NCI-H2227 (cell line): ENCODE measurements at regions not wholly inside any gene's neighbourhood (a gene's known extent, or its start where the extent isn't known, plus 50 kb on each side); places are given as distances from the start of the nearest gene placed in this dataset.
A peak's percentile ranks its signal among the peaks of the same experiment; 100 is the strongest.

ENCODE experiments used
- DNase-seq: peaks from one replicate; lab custom pipeline; 2025; ENCODE audit not compliant: unreplicated experiment; lab: John Stamatoyannopoulos, UW

DNA sequence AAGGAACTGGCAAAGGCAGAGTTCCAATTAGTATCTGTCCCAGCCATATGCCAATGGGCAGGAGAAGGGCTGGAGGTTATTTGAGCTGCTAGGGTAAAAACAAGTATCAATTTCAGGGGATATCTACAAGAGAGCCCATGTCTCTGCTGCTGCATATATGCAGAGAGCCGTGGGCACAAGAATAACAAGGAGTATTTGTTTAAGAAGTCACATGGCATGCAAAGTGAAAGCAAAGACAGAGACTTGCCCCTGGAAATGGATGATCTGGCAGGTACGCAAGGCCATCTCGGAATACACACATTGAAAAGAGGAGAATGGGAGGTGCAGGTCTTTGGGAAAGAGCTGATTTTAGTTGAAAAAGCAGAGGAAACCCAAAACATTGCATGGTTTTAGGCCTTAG lies 170.6 kb downstream of the EVA1A start:
- no peak for DNase-seq

DNA sequence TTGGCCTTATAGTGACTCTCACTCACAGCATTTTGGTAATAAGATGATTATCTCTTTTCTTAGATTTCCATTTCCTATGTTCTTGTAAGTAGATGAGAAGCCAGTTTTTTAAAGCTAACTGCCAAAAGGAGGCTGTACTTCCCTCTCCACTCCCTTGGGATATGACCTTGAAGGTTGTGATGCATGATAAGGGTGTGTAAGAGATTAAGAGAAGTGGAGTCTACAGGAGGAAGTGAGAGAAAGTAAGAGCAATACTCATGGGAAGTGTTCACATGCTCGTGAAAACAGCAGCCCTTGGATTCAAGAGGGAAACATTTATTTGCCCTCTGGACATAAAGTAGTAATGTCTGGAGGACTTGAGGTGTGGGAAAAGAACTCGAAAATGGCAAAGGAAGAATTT lies 171.5 kb downstream of the EVA1A start:
- no peak for DNase-seq

DNA sequence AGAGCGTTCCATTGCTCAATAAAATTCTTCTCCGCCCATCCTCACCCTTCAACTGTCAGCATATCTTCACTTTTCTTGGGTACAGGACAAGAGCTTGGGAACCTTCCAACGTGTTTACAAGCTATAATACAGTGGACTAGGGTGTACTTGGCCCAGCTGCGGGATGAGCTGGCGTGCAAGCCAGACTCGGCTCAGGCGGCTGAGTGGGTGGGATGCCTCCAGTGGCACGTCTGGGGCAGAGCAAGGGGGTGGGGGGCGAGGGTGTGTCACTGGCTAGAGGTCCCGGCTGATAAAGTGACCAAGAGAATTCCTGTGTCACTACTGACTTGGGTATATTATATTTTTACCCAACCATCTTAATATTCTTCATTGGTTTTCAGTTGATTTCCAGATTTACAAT lies 179.7 kb downstream of the EVA1A start:
- no peak for DNase-seq

DNA sequence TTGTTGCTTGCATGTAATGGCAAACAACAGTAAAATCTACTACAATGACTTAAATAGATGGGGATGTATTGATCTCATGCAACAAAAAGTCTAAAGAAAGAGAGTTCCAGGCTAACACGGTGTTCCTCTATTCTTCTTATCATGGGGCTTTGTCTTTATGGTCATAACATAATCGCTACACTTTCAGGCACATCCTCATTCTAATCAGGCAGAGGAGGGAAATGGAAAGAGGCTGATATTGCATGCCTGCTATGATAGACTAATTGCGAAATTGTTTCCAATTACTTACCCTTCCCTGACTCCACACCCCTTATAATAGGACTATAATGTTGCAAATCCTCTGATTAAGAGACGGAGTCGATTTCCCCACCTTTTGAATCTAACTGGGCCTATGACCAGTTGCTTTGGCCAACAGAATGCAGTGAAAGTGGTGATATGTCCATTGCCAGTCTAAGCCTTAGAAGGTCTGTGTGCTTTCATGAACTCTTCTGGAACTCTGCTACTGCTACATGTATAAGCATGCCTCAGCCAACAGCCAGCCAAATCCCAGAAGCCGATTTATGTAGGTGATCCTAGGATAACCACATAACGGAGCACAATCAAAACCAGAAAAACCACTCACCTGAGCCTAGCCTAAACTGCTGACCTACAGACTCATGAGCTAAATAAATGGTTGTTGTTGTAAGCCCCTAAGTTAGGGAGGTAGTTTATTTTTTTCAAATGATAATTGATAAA lies 180.3 kb upstream of the TACR1 start:
- no peak for DNase-seq

DNA sequence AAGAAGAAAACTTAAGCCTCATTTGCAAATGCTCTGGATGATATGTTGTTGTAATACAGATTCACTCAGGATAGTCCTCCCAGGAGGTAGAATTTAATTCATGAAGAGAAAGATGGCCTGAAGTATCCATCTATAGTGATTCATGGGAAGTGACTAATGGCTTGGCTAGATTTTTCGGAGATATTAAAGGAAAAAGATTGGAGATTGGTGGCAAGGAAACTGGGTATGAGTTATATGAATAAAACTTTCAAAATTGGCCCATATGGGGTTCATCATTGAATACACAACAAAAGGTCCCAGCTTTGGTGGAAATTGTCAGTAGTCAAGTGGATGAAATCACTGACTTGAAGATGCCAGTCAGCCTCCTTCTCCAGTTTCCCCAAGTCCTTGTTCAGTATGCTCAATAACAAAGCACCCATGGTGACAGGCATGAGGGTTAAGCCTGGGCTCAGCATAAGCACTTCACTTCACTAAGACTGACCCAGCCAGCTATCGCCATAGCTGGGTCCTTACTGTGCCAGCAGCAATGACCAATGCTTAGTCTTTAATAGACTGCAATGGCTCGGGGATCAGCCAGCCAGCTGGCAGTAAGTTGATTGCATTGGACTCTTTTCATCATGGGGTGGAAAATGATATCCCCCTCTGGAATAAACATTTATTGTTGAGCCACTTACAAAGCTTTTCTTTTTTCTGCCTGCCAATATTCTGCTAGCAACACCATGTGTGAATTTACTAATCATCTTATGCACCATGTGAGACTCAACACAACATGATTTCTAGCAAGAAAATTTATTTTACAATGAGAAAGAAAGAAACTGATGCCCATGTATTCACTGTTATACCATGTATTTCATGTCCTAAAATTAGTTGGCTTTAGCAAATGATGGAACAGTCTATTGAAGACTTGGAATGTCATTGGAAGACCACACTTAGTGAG lies 176.6 kb upstream of the TACR1 start:
- no peak for DNase-seq

DNA sequence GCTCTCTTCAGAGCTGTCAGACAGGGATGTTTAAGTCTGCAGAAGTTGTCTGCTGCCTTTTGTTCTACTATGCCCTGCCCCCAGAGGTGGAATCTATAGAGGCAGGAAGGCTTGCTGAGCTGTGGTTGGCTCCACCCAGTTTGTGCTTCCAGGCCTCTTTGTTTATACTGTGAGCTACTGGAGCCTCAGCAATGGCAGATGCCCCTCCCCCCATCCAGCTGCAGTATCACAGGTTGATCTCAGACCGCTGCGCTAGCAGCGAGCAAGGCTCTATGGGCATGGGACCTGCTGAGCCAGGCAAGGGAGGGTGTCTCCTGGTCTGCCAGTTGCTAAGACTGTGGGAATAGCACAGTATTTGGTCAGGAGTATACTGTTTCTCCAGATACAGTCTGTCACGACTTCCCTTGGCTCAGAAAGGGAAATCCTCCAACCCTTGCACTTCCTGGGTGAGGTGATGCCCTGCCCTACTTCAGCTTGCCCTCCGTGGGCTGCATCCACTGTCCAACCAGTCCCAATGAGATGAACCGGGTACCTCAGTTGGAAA lies 175.2 kb upstream of the TACR1 start:
- peak; percentile 6 for DNase-seq

DNA sequence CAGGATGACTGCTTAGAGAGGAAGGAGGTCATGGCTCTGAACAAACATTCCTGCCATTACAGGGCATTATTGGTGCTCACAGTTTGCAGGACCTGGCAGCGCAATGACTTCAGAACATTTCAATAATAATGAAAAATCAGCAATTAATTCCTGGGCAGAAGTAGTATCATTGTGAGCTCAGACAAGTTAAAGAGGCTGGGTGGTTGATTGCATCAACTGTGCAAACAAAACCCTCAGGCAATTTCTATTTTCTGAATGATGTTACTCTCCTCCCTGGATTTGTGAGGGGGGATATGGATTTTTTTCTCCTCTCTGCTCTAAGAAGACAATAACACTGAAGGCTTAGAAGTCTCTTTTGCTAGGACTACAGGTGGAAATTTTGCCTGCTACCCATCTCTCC lies 168.1 kb upstream of the TACR1 start:
- DNase-seq, result no peak

DNA sequence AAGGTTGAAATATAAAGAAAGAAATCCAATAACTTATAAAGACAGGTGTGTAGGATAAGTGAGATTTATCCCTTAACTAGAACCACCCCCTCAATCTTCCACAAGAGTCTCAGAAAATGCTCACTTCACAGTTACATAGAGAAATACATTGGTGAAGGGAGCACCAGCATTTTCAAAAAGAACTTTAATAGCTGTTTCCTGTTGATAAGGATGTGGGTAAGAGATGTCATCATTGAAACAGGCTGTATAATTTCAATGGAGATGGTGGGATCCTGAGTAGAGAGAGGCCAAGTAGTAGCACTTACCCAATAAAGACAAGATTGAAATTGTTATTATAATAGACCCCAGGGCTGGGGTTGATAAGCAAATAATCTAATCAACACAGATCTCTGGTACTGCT lies 162.2 kb upstream of the TACR1 start:
- DNase-seq, result no peak

DNA sequence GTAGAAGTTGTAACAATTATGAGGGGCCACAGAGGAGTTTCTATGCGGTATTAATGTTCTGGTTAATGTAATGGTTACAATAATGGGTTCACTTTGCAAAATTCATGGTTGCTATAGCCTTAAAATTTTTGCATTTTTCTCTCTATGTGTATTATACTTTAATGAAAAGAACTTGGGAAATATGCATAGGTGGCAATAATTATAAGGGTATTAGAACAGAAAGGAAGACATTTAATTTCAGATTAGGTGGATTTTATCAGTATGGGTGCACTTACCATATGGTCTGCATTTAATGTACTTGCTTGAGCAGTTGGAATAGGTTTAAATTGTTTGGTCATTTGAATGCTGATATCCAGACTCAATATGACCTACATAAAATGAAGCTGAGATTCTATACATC lies 161.6 kb upstream of the TACR1 start:
- DNase-seq, result no peak

DNA sequence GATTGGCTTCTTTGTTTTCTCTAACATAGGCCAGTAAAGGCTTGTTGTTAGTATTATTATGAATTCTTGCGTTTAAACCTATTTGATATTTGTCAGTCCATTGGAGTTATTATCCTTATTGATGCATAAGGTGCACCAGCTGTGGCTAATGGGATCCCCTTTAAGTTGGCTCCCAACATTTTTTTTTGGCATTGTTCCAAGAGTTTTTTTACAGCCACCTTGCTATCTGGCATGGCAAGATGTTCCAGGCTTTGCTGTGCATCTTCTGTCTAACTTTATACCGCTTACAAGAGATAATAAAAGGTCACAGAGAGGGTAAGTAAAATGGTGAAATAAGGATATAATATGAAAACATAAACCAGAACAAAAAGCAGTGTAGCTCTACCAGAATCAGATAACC lies 157.5 kb upstream of the TACR1 start:
- no peak for DNase-seq

DNA sequence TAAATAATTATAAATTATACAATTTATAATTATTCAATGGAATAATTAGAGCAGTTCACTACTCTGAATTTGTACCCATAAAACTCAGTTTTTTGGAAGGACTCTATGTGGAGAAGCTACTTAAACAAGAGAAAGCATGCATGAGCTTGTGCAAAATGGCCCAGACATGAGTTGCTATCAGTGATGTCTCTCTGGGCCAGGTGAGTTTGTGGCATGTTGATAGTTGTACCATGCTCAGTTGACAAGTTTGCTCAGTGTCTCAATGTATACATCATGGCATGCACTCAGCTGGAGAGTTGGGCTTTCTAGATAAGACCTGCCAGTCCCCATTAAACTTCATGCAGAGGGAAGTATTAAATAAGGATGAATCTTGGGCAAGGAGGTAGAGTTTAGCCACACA lies 153.8 kb upstream of the TACR1 start:
- no peak for DNase-seq

DNA sequence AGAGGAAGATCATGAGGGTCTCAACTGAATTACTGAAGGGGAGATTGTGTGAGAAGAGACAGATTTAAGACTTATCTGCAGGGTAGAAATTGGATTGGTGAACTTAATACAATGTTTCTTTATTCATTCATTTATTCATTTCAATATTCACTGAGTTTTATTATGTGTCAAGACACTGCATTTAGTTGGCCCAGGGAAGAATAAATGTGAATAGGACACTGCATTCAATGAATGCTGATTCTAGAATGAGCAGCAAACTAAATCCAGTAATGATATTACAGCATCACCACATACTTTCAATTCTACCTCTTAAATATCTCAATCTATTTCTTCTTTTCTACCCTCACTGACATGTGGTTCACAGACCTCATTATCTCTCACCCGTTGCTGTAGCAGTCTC lies 149.0 kb upstream of the TACR1 start:
- DNase-seq, result no peak

DNA sequence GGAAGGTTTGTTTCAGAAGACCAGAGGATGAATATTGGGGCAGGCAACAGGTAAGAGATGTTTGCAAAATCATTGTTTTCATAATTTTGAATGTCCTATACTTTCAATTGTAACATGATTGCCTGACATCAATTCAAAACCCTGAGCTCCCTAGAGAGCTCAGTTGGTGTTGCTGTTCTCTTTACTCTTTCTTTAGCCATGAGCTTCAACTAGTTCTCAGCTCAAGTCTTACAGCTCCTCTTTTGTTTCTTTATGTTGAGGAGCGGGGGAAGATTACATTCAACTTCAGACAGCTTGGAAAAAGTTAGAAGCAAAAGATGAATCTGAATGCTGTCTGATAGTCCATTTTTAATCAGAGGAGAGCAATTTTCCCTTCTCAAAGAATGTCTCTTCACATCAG lies 144.8 kb upstream of the TACR1 start:
- no peak for DNase-seq

DNA sequence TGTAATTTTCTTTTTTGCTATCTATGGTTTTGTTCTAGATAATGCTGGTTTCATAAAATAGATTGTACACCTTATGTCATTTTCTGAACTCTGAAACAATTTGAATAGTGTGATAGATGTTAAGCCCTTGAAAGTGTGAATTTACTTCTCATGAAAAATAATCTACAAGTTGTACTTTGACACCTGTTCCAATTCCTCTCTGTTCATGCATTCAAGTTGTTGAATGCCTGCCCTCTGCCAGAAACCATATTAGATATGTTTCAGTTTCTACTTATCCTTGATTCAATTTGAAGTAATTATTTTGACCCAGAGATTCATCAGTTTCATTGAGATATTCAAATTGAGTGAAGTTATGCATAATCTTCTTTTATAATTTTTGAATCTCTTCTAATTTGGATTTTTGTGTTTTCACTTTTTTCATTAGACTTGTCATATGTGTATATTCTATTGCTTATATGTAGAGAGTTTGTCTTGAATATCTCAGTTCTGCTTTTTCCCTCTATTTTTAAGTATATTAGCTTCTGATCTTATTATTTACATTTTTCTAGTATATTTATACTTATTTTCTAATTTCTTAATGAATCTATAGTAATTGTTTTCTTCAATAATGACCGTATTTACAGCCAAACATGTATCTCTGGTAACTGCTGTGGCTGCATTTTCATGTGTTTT lies 143.3 kb upstream of the TACR1 start:
- DNase-seq, result no peak

DNA sequence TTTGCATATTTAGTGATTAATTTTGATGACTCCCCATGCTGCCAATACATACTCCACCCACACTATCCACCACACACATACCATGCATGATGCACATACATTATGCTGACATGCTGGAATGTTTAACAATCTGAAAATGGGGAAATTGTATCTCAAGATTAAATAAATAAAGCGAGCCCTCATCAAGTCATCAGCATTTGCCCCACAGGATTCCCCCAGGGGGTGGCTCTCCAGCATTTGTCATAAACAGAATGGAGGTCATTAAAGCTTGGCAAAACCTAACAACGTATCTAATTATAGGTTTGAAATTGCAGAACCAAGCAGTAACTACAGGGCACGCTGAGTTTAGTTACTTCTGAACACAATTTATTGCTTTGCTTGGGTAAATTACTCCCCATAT lies 141.2 kb upstream of the TACR1 start:
- DNase-seq, result peak; percentile 84

DNA sequence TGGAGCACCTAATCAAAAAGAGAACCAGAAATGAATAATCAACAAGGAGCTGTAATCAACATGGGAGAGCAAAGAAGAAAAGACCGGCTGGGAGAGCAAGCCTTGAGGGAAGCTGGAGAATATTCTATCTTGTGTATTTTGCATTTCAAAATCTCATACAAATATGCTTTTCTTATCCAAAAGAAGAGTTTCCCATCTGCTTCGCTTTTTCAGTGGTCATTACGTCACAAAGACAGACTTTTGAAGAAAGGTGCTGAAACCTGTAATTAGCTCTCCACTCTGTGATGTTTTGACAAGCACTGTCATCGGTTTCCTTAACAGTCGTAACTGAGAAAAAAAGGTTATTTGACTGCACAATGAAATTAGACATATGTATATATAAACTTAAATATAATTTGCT lies 139.1 kb upstream of the TACR1 start:
- DNase-seq, result peak; percentile 25

DNA sequence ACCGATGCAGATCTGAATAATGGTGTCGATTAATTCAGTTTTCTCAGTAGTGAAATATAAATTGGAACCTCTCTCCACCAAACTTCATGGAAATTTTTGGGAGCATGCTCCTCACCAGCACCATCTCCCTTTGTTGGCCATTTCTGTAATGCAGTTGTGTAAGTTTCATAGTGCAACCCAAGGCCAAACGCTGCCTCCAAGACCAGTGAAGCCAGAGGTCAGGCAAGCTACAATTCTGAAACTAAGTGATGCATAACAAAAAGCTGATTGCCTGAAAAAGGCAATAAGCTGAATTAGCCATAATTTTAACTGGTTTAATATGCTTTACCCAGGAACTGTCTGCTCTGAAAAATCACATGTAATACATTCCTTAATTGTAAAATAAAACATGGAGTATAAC lies 138.3 kb upstream of the TACR1 start:
- DNase-seq, result no peak

DNA sequence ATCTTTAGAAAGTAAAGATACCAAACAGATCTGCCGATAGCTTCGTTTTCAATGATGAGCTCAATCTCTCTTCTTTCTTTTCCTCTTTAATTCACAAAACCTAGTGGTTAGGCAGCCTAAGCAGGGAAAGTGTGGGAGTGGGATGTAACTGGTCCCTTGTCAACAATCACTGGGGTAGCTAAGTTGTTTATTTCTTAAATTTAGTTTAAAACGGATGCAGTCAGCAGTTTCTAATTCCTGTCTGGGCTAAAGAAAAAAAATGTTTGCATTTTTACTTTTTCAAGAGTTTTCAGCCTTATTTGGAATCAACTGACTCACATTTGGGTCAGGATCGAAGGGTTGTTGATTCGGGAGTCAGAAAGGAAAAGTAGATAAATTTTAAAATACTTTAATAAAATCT lies 137.7 kb upstream of the TACR1 start:
- DNase-seq, result no peak

DNA sequence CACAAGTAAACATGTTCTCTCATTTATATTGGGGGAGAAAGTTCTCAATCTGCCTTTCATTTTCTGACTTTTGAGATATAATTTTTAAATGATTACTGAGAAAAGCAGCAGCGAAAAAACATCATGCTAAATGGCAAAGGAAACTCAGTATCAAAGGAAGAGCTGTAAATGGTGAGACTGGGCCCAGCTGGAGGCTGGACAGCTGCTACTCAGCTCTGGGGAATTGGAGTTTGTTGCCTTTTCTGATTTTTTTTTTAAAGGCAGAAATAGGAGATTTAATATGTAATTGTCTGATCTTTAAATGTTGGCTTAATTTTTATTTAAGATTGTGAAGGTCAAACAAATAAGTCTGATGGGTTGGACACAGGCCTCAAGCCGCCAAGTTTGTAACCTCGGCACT lies 137.1 kb upstream of the TACR1 start:
- DNase-seq, result no peak

DNA sequence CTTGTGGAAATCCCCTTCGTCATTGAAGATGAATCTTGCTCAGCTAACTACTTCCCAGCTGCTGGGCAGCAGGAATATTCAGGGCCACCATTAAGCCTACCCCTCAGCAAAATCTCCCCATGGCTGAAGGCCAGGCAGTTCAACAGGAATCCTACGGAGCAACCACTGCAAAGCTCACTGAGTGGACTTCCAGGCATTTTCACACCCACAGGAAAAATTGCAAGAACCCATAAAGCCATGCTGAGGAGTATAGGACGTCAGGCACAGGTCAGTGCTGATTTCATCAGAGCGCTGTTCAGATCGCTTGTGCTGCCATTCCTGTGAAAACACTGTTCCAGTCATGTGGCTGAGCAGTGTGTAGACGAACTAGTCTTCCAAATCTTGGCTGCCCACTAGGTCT lies 134.8 kb upstream of the TACR1 start:
- DNase-seq, result no peak

DNA sequence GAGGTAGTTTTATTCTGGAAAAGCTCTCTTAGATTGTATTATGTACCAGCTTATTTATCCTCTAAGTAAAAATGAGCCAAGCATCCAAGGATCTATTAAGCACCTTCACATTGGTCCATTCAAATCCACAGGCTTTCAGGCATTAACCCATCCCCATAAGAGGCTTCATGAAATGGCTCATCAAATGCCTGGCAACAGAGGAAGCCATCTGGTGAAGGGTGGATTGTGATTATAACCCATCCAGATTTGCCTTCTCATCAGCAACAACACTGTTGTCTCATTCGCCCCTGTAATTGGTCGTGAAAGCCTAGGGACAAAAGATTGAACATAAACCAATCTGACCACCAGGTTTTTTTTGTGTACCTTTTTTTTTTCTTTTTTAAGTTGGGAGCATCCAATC lies 134.3 kb upstream of the TACR1 start:
- DNase-seq, result peak; percentile 68

DNA sequence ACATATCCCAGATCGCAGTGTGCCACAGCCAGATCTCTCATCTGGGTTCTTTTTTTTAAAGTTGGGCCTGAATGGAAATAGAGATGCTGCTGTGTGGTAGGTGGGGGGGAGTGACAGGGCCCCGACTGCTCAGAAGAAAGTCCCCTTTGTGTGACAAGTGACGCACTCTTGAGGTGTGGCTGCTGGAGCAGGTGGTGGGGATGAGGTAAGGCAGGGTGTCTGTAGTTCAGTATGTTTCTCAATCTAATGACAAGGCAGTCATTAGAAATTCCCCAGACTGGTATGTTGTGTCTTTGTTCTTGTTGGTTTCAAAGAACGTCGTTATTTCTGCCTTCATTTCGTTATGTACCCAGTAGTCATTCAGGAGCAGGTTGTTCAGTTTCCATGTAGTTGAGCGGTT lies 128.8 kb upstream of the TACR1 start:
- no peak for DNase-seq
